ENCODE measurements at regions not wholly inside any gene's neighbourhood (a gene's known extent, or its start where the extent isn't known, plus 50 kb on each side); places are given as distances from the start of the nearest gene placed in this dataset.

DNA sequence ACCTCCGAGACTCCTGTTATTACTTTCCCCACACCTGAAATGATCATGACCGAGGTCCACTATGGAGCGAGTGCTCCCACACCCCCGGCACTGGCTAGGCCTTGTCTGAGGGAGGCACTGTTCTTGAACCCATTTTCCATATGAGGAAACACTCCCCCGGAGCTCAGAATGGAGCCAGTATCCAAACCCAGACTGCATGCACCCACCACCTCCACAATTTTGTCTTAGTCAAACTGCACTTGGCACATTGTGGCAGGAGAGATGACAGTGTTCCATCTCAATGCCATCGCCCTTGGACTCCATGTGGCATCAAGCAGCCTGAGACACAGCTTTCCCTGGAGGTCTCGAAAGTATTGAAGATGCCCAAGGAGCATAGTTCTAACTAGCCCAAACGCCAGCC is 154.1 kb downstream of the NUP210 start:
- H3K4me3 ChIP-seq (ENCODE audit: low read length) = no peak overlapping the region
- TF ChIP-seq, protein P1, sequence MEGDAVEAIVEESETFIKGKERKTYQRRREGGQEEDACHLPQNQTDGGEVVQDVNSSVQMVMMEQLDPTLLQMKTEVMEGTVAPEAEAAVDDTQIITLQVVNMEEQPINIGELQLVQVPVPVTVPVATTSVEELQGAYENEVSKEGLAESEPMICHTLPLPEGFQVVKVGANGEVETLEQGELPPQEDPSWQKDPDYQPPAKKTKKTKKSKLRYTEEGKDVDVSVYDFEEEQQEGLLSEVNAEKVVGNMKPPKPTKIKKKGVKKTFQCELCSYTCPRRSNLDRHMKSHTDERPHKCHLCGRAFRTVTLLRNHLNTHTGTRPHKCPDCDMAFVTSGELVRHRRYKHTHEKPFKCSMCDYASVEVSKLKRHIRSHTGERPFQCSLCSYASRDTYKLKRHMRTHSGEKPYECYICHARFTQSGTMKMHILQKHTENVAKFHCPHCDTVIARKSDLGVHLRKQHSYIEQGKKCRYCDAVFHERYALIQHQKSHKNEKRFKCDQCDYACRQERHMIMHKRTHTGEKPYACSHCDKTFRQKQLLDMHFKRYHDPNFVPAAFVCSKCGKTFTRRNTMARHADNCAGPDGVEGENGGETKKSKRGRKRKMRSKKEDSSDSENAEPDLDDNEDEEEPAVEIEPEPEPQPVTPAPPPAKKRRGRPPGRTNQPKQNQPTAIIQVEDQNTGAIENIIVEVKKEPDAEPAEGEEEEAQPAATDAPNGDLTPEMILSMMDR (conservative IDR thresholded peaks at IDR 0.05; ENCODE audit: low read length) = no peak
- DNase-seq (ENCODE audit: low read depth) = no peak

DNA sequence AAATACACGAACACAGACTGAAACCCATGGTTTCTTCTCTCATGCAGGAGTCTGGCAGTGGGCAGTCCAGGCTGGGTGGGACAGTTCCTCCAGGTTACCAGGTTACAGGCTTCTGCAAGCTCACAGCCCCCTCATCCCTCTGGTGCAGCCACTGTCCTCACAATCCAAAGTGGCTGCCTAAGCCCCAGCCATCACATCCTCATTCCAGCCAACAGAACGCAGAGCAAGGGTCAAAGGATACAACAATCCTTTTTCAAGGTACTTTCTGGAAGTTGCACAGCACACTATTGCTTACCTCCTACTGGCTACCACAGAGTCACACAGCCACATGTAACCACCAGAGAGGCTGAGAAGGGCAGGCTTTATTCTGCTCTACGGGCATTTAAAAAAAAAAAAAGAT is 154.6 kb downstream of the NUP210 start:
- TF ChIP-seq, protein P1 (conservative IDR thresholded peaks at IDR 0.05; ENCODE audit: low read length) = no peak
- no peak overlapping the region for H3K4me3 ChIP-seq (ENCODE audit: low read length)
- no peak for DNase-seq (ENCODE audit: low read depth)

DNA sequence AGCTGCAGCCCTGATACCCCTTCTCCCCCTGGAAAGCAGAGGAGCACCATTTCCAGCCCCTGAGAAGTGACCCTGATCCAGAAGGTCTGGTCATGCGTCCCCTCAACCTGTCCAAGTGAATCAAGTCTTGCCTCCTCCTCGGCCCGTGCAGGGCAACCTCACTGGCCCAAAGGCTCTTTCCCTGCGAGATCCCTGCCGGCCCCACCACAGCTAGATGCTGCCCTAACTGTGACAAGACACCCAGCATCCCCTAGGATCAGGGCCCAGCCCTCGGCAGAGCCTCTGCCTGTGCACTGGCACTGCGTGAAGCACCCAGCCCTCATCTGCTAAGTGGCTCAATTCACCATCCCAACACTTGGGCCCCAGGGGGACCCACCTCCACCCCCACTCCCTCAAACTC is 155.1 kb downstream of the NUP210 start:
- H3K4me3 ChIP-seq (ENCODE audit: low read length) = no peak overlapping the region
- TF ChIP-seq, protein P1 (conservative IDR thresholded peaks at IDR 0.05; ENCODE audit: low read length) = no peak
- no peak for DNase-seq (ENCODE audit: low read depth)

DNA sequence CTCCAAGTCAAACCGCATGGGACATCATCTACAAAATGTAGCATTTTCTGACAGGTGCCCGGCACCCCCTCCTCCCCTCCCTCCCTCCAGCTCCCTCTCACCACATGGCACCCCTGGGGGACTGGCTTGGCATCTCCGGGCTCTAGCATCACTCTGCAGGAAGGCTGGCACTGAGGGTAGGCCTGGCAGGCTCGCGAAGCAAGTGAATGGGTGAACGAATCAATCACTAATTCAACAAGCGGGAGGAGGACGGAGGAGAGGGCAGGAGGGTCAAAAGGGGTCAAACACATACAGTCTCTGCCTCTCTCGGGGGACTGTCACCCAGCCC is 155.7 kb downstream of the NUP210 start:
- TF ChIP-seq, protein P1 (conservative IDR thresholded peaks at IDR 0.05; ENCODE audit: low read length) = no peak
- DNase-seq (ENCODE audit: low read depth) = no peak

DNA sequence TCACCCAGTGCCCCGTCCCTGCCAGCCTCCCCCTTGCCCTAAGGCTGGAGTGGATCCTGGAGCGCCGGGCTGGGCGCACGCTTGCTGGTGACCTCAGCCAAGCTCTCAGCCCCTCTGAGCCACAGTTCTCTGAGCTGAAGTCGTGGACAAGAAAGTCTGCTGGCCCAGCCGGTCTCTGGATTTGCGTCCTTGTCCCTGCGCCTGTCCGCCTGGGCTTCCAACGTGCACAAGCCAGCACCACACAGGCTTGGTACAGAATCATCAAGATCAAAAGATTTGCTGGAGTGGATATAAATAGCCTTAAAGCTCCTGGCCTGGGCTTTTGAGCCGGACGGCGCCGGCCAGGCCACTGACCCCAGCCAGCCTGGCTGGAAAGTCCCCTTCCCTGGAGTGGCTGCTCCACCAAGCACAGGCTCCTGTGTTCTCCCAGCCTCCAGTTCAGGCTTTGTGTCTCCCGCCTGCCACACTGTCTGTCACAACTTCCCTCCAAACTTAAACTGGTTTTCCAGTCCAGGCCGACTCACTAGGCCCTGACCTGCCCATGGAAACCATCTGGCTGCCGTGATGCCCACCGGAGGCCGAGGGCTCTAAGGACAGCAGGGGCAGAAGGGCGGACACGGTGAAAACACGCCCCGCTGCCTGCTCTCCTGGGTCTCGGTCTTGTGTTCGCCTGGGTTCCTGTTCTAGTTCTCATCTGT is 156.2 kb downstream of the NUP210 start:
- H3K4me3 ChIP-seq (ENCODE audit: low read length) = no peak overlapping the region
- no peak for DNase-seq (ENCODE audit: low read depth)

More for the DNA sequence above, 155.7 kb downstream of the NUP210 start:
- no peak overlapping the region for H3K4me3 ChIP-seq (ENCODE audit: low read length)

DNA sequence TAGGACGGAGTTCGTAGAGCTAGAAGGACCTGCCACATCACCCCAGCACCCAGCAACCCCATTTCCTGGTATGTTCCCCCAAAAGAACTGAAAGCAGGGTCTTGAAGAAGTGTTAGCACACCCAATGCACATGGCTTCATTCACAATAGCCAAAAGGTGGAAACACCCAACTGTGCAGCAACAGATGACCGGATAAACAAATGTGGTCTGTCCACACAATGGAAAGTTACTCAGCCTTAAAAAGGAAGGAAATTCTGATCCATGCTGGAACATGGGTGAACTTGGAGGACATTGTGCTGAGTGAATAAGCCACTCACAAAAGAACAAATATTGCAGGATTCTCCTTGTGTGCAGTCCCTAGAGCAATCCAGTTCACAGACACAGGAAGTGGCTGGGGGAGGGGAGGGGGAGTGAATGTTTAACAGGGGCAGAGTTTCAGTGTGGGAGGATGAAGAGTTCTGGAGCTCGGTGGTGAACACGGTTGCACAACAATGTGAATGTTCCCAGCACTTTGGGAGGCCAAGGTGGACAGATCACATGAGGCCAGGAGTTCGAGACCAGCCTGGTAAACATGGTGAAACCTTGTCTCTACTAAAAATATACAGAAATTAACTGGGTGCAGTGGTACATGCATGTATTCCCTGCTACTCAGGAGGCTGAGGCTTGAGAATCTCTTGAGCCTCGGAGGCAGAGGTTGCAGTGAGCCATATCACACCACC is 157.5 kb downstream of the NUP210 start:
- no peak for DNase-seq (ENCODE audit: low read depth)
- no peak overlapping the region for H3K4me3 ChIP-seq (ENCODE audit: low read length)
- TF ChIP-seq, protein P1 (conservative IDR thresholded peaks at IDR 0.05; ENCODE audit: low read length) = no peak

More for the DNA sequence above, 156.2 kb downstream of the NUP210 start:
- TF ChIP-seq, protein P1 (conservative IDR thresholded peaks at IDR 0.05; ENCODE audit: low read length) = no peak

DNA sequence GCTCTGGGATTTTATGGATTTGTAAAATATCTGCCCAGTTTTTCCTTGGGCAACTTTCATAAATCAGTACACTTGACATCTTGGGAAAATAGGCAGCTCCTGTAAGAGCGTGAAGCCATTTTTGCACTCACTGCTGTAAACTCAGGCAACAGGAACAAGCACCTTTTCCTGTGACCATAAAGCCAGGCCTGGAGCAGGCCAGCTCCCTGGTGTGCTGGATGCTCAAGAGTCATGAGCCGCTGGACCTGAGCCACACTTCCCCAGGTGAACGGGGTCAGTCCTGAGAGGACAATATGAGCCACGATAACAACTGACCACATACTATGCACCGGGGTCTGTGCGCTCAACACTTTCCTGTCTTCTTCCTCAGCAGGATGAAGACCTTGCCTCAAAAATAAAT is 158.2 kb downstream of the NUP210 start:
- TF ChIP-seq, protein P1 (conservative IDR thresholded peaks at IDR 0.05; ENCODE audit: low read length) = no peak
- H3K4me3 ChIP-seq (ENCODE audit: low read length) = no peak overlapping the region
- no peak for DNase-seq (ENCODE audit: low read depth)

Data from AG10803 (cell line).